SK-N-SH (cell line): ENCODE measurements at regions not wholly inside any gene's neighbourhood (a gene's known extent, or its start where the extent isn't known, plus 50 kb on each side); places are given as distances from the start of the nearest gene placed in this dataset.

ENCODE experiments used
- CTCF ChIA-PET: fragments of 300-600, 350-600 bp; formaldehyde crosslinking; extraction: SDS; loops from one replicate; lab custom pipeline; 2021; lab: Yijun Ruan, JAX
- POLR2A ChIA-PET: fragments of 350-600 bp; sonication (Branson Sonifier 250); formaldehyde crosslinking; extraction: SDS; loops from one replicate; lab custom pipeline; 2020; ENCODE audit warnings: antibody characterized with exemption, inconsistent platforms; lab: Yijun Ruan, JAX
- DNase-seq: peaks from one replicate; pipeline ENCODE4 v3.0.0; 2012
- H2AFZ ChIP-seq: fragments of 200-600 bp; sonication (generic); 2 replicates; pipeline ENCODE4 v1.8.1; 2016; ENCODE audit warnings: antibody characterized with exemption, mild to moderate bottlenecking, low read depth
- H3F3A ChIP-seq: fragments of 200-600 bp; sonication (generic); replicated peaks from 2 replicates; pipeline ENCODE3; 2016; ENCODE audit warnings: antibody characterized with exemption, mild to moderate bottlenecking; ENCODE audit not compliant: insufficient read depth
- H3K27ac ChIP-seq, 2 experiments: fragments of 200-500 bp in 1 of 2; fragments of 200-600 bp in 1 of 2; sonication (Bioruptor generic) in 1 of 2; sonication (generic), shearing (Covaris generic) in 1 of 2; 2 replicates each; pipeline versions ENCODE4 v1.5.1 to v1.6.1; 2014 to 2016; ENCODE audit warnings: low read depth in 2 of 2, inconsistent platforms in 1 of 2, low read length in 1 of 2, mild to moderate bottlenecking in 1 of 2, mixed read lengths in 1 of 2
- H3K27me3 ChIP-seq: fragments of 200-600 bp; sonication (generic), shearing (Covaris generic); 2 replicates; pipeline ENCODE4 v1.6.1; 2016; ENCODE audit warnings: mixed run types; ENCODE audit not compliant: insufficient read depth
- H3K36me3 ChIP-seq, 2 experiments: fragments of 200-500 bp in 1 of 2; fragments of 200-600 bp in 1 of 2; sonication (Bioruptor generic) in 1 of 2; sonication (generic) in 1 of 2; replicated peaks in 1 of 2; 2 replicates each; pipeline versions ENCODE3 to v1.5.1; 2014 to 2016; ENCODE audit warnings: low read length in 1 of 2, mild to moderate bottlenecking in 1 of 2; ENCODE audit not compliant: insufficient read depth in 2 of 2, control insufficient read depth in 1 of 2
- H3K4me1 ChIP-seq, 2 experiments: fragments of 200-500 bp in 1 of 2; fragments of 200-600 bp in 1 of 2; sonication (Bioruptor generic) in 1 of 2; sonication (generic), shearing (Covaris generic) in 1 of 2; 2 replicates each; pipeline versions ENCODE4 v1.5.1 to v1.6.1; 2014 to 2016; ENCODE audit warnings: low read depth in 1 of 2, low read length in 1 of 2, mixed run types in 1 of 2; ENCODE audit not compliant: insufficient read depth in 2 of 2, control insufficient read depth in 1 of 2
- H3K4me2 ChIP-seq: fragments of 200-600 bp; sonication (generic), shearing (Covaris generic); 2 replicates; pipeline ENCODE4 v1.6.1; 2017; ENCODE audit warnings: mixed run types
- H3K4me3 ChIP-seq, 2 experiments: fragments of 200-500 bp in 1 of 2; fragments of 200-600 bp in 1 of 2; sonication (Bioruptor generic) in 1 of 2; sonication (generic), shearing (Covaris generic) in 1 of 2; 2 replicates each; pipeline versions ENCODE4 v1.5.1 to v1.8.1; 2014 to 2016; ENCODE audit warnings: low read depth in 2 of 2, inconsistent platforms in 1 of 2, low read length in 1 of 2, mild to moderate bottlenecking in 1 of 2, mixed read lengths in 1 of 2, moderate library complexity in 1 of 2
- H3K79me2 ChIP-seq: fragments of 200-600 bp; sonication (generic); 2 replicates; pipeline ENCODE4 v1.8.1; 2017; ENCODE audit warnings: mild to moderate bottlenecking; ENCODE audit not compliant: insufficient read depth
- H3K9ac ChIP-seq: fragments of 200-600 bp; sonication (generic); 2 replicates; pipeline ENCODE4 v1.6.1; 2017; ENCODE audit warnings: mixed run types
- H3K9me2 ChIP-seq: fragments of 200-600 bp; sonication (generic); 2 replicates; pipeline ENCODE4 v1.6.1; 2017; ENCODE audit warnings: mixed run types
- H3K9me3 ChIP-seq: fragments of 200-600 bp; sonication (generic); 2 replicates; pipeline ENCODE4 v1.6.1; 2017; ENCODE audit warnings: mixed run types, mild to moderate bottlenecking, moderate library complexity
- H4K20me1 ChIP-seq: fragments of 200-600 bp; sonication (generic); 2 replicates; pipeline ENCODE4 v1.6.1; 2017; ENCODE audit warnings: mild to moderate bottlenecking, mixed run types; ENCODE audit not compliant: insufficient read depth
- CHD2 ChIP-seq: fragments of 150-350 bp; IDR thresholded peaks from 2 replicates; pipeline ENCODE4 v1.6.1; 2018; ENCODE audit warnings: low read length; ENCODE audit not compliant: partially characterized antibody
- EP300 ChIP-seq, 2 experiments: IDR thresholded peaks; 2 replicates each; pipeline versions ENCODE4 v1.4.0 to v1.6.1; 2012; ENCODE audit warnings: borderline replicate concordance in 1 of 2, low read depth in 1 of 2, low read length in 1 of 2
- EZH2phosphoT487 ChIP-seq: fragments of 200-600 bp; sonication (generic); IDR thresholded peaks from 2 replicates; pipeline ENCODE4 v1.6.1; 2017; ENCODE audit warnings: low read depth, mixed run types, mild to moderate bottlenecking, antibody characterized with exemption, moderate library complexity, borderline replicate concordance
- FOSL2 ChIP-seq: IDR thresholded peaks from 2 replicates; pipeline ENCODE4 v1.4.0; 2012; ENCODE audit warnings: low read depth, mild to moderate bottlenecking, moderate library complexity, borderline replicate concordance
- FOXM1 ChIP-seq: IDR thresholded peaks from 2 replicates; pipeline ENCODE4 v1.4.0; 2012; ENCODE audit warnings: low read depth, mild to moderate bottlenecking
- GABPA ChIP-seq: IDR thresholded peaks from 2 replicates; pipeline ENCODE4 v1.4.0; 2012; ENCODE audit warnings: low read depth, mild to moderate bottlenecking
- JUND ChIP-seq: IDR thresholded peaks from 2 replicates; pipeline ENCODE4 v1.4.0; 2012
- NFIC ChIP-seq: IDR thresholded peaks from 2 replicates; pipeline ENCODE4 v1.4.0; 2012; ENCODE audit warnings: borderline replicate concordance
- POLR2AphosphoS5 ChIP-seq: IDR thresholded peaks from 2 replicates; pipeline ENCODE4 v1.6.1; 2012; ENCODE audit warnings: low read depth, low read length
- RCOR1 ChIP-seq: fragments of 150-350 bp; IDR thresholded peaks from 2 replicates; pipeline ENCODE4 v1.6.1; 2017; ENCODE audit warnings: antibody characterized with exemption, low read length
- SIN3A ChIP-seq: IDR thresholded peaks from 2 replicates; pipeline ENCODE4 v1.6.1; 2012; ENCODE audit warnings: low read depth, mild to moderate bottlenecking, low read length, moderate library complexity, borderline replicate concordance
- TAF1 ChIP-seq: IDR thresholded peaks from 2 replicates; pipeline ENCODE4 v1.6.1; 2012; ENCODE audit warnings: low read depth, mild to moderate bottlenecking, low read length, moderate library complexity, borderline replicate concordance
- YY1 ChIP-seq: IDR thresholded peaks from 2 replicates; pipeline ENCODE4 v1.4.0; 2012; ENCODE audit warnings: low read depth, mild to moderate bottlenecking
- WGBS: methylation state at CpG from one replicate; pipeline ENCODE4 v1.1.6; 2017; ENCODE audit warnings: low lambda C conversion rate; 5-methylcytosine and 5-hydroxymethylcytosine counted together
- TF ChIP-seq, protein P1 (sequence below): fragments of 200-600 bp; sonication (generic); IDR thresholded peaks from 2 replicates; pipeline ENCODE4 v1.6.1; 2017; ENCODE audit warnings: antibody characterized with exemption, mild to moderate bottlenecking, moderate library complexity
- TF ChIP-seq, protein P2 (sequence below): IDR thresholded peaks from 2 replicates; pipeline ENCODE4; 2012
- TF ChIP-seq, protein P3 (sequence below): IDR thresholded peaks from 2 replicates; pipeline ENCODE4 v1.4.0; 2012; ENCODE audit warnings: low read depth, borderline replicate concordance
- TF ChIP-seq, protein P4 (sequence below): IDR thresholded peaks from 2 replicates; pipeline ENCODE4 v1.4.0; 2012; ENCODE audit warnings: low read depth, borderline replicate concordance
- TF ChIP-seq, protein P5 (sequence below): fragments of 150-350 bp; IDR thresholded peaks from 2 replicates; pipeline ENCODE4 v1.6.1; 2016; ENCODE audit warnings: mild to moderate bottlenecking, low read depth, low read length

DNA sequence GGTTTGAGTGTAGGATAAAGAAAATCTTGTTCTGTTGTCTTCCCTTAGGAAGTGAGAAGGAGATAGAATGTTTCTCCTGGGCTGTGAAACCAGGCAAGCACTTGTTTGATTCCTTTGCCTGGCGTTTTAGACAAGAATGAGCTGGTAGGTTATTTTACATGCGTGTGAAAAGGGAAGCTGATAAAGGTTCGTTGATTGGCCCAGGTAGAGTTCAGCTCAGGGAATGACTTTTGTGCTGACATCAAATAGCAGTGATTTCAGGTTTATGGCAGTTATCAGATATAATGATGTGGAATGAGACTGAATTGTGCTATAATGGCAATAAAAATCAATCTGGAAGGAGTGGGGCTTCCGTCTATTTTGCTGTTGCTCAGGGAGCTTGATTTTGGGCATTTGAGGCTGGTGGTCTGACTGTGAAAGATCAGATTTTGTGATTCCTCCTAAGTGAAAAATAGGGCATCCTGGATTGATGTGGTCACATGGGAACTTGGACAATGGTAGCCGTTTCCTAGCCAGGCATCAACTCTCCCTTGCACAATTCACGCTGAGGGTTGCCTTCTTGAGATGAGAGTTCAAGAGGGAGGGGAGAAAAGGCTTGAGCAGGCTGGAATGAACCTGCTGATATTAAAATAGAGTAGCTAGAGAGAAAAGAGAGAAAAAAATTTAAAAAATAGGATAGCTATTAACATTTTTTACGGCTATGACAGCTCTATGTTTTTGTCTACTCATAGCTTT is 388.9 kb downstream of the EDEM1 start:
- Histone ChIP-seq H3K9me2 (no peaks in the 10 kb centered on the region), H3K4me3 (no peak overlapping the region), H3K4me2 (no peak overlapping the region), H3K27me3 (no peaks in the 10 kb centered on the region), H3K9me3 (no peaks in the 10 kb centered on the region), H3K27ac (no peak overlapping the region), H3F3A (no peaks in the 10 kb centered on the region), H3K79me2 (no peaks in the 10 kb centered on the region), H3K9ac (no peak overlapping the region), H3K36me3 (no peaks in the 10 kb centered on the region), H3K4me1 (no peaks in the 10 kb centered on the region), H2AFZ (no peak overlapping the region), H4K20me1 (no peaks in the 10 kb centered on the region)
- no peak for DNase-seq
- WGBS: 2% methylated on average over 7 of the region's 7 CpGs
- TF ChIP-seq, protein P1, sequence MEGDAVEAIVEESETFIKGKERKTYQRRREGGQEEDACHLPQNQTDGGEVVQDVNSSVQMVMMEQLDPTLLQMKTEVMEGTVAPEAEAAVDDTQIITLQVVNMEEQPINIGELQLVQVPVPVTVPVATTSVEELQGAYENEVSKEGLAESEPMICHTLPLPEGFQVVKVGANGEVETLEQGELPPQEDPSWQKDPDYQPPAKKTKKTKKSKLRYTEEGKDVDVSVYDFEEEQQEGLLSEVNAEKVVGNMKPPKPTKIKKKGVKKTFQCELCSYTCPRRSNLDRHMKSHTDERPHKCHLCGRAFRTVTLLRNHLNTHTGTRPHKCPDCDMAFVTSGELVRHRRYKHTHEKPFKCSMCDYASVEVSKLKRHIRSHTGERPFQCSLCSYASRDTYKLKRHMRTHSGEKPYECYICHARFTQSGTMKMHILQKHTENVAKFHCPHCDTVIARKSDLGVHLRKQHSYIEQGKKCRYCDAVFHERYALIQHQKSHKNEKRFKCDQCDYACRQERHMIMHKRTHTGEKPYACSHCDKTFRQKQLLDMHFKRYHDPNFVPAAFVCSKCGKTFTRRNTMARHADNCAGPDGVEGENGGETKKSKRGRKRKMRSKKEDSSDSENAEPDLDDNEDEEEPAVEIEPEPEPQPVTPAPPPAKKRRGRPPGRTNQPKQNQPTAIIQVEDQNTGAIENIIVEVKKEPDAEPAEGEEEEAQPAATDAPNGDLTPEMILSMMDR: no peak
- TF ChIP-seq, protein P2, sequence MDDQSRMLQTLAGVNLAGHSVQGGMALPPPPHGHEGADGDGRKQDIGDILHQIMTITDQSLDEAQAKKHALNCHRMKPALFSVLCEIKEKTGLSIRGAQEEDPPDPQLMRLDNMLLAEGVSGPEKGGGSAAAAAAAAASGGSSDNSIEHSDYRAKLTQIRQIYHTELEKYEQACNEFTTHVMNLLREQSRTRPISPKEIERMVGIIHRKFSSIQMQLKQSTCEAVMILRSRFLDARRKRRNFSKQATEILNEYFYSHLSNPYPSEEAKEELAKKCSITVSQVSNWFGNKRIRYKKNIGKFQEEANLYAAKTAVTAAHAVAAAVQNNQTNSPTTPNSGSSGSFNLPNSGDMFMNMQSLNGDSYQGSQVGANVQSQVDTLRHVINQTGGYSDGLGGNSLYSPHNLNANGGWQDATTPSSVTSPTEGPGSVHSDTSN: no peak
- no peak for TF ChIP-seq CHD2
- TF ChIP-seq EZH2phosphoT487: no peak
- no peak for TF ChIP-seq FOXM1
- TF ChIP-seq, protein P3, sequence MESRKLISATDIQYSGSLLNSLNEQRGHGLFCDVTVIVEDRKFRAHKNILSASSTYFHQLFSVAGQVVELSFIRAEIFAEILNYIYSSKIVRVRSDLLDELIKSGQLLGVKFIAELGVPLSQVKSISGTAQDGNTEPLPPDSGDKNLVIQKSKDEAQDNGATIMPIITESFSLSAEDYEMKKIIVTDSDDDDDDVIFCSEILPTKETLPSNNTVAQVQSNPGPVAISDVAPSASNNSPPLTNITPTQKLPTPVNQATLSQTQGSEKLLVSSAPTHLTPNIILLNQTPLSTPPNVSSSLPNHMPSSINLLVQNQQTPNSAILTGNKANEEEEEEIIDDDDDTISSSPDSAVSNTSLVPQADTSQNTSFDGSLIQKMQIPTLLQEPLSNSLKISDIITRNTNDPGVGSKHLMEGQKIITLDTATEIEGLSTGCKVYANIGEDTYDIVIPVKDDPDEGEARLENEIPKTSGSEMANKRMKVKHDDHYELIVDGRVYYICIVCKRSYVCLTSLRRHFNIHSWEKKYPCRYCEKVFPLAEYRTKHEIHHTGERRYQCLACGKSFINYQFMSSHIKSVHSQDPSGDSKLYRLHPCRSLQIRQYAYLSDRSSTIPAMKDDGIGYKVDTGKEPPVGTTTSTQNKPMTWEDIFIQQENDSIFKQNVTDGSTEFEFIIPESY: no peak
- TF ChIP-seq TAF1: no peak
- TF ChIP-seq POLR2AphosphoS5: no peak
- no peak for TF ChIP-seq RCOR1
- TF ChIP-seq, protein P4, sequence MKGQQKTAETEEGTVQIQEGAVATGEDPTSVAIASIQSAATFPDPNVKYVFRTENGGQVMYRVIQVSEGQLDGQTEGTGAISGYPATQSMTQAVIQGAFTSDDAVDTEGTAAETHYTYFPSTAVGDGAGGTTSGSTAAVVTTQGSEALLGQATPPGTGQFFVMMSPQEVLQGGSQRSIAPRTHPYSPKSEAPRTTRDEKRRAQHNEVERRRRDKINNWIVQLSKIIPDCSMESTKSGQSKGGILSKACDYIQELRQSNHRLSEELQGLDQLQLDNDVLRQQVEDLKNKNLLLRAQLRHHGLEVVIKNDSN: no peak
- TF ChIP-seq JUND: no peak
- no peak for TF ChIP-seq EP300 (IDR thresholded peaks at IDR 0.05; ENCODE audit: borderline replicate concordance in 1 of 2, low read depth in 1 of 2, low read length in 1 of 2)
- TF ChIP-seq, protein P5, sequence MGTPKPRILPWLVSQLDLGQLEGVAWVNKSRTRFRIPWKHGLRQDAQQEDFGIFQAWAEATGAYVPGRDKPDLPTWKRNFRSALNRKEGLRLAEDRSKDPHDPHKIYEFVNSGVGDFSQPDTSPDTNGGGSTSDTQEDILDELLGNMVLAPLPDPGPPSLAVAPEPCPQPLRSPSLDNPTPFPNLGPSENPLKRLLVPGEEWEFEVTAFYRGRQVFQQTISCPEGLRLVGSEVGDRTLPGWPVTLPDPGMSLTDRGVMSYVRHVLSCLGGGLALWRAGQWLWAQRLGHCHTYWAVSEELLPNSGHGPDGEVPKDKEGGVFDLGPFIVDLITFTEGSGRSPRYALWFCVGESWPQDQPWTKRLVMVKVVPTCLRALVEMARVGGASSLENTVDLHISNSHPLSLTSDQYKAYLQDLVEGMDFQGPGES: no peak
- no peak for TF ChIP-seq FOSL2
- no peak for TF ChIP-seq YY1
- TF ChIP-seq SIN3A: no peak
- TF ChIP-seq GABPA: no peak
- no peak for TF ChIP-seq NFIC
- CTCF ChIA-PET: no interaction called here
- POLR2A ChIA-PET: no interaction called here
